ENCODE measurements at regions not wholly inside any gene's neighbourhood (a gene's known extent, or its start where the extent isn't known, plus 50 kb on each side); places are given as distances from the start of the nearest gene placed in this dataset.
A peak's percentile ranks its signal among the peaks of the same experiment; 100 is the strongest.
"Not testable (repeated sequence)": the region's sequence is repeated elsewhere in the genome, so short reads cannot be mapped to it uniquely, and the experiment has no call there.

- Histone ChIP-seq H2AFZ (peak overlapping the region; percentile 59), H3K9ac (no peak overlapping the region), H3K4me1 (peaks cover 18% of the 10 kb centered on the region), H3K4me3 (ENCODE audit: low read depth, low read length) (no peak overlapping the region), H3K27me3 (ENCODE audit: control insufficient read depth, insufficient read depth, low read length) (no peaks in the 10 kb centered on the region), H3K79me2 (no peaks in the 10 kb centered on the region), H3K9me3 (ENCODE audit: control insufficient read depth, low read length) (no peaks in the 10 kb centered on the region), H3K4me2 (ENCODE audit: low read length) (no peak overlapping the region), H3K36me3 (ENCODE audit: control insufficient read depth, insufficient read depth, low read length) (no peaks in the 10 kb centered on the region), H3K27ac (peak overlapping the region; percentile 40)
- no peak for TF ChIP-seq CTCF (IDR thresholded peaks at IDR 0.05)
Measured at GRCh38 chr10:34905200-34905927, 90.3 kb upstream of the PARD3 start.

DNA sequence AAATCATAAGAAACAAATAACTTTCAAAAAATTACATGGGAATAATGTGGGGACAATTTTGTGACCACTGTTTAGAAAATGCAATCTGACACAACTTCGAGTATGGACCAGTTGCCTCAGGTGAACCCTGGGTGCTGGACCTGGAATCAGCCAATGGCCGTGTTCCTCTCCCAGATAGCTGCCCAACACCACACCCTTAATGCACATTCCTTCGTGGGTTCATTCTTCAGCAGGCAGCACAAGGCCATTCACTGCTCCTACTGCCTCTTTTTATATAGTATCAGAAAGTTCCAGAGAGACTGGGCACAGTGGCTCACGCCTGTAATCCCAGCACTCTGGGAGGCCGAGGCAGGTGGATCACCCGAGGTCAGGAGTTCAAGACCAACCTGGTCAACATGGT lies 89.1 kb upstream of the PARD3 start:
- TF ChIP-seq CTCF (IDR thresholded peaks at IDR 0.05) = no peak
- H3K4me2 ChIP-seq (ENCODE audit: low read length) = no peak overlapping the region
- no peak overlapping the region for H3K27ac ChIP-seq
- no peaks in the 10 kb centered on the region for H3K27me3 ChIP-seq (ENCODE audit: control insufficient read depth, insufficient read depth, low read length)
- H3K9me3 ChIP-seq (ENCODE audit: control insufficient read depth, low read length) = no peaks in the 10 kb centered on the region
- no peaks in the 10 kb centered on the region for H3K36me3 ChIP-seq (ENCODE audit: control insufficient read depth, insufficient read depth, low read length)
- no peaks in the 10 kb centered on the region for H3K79me2 ChIP-seq
- no peak overlapping the region for H3K9ac ChIP-seq
- no peak overlapping the region for H2AFZ ChIP-seq
- no peak overlapping the region for H3K4me3 ChIP-seq (ENCODE audit: low read depth, low read length)
- peaks cover 18% of the 10 kb centered on the region for H3K4me1 ChIP-seq

DNA sequence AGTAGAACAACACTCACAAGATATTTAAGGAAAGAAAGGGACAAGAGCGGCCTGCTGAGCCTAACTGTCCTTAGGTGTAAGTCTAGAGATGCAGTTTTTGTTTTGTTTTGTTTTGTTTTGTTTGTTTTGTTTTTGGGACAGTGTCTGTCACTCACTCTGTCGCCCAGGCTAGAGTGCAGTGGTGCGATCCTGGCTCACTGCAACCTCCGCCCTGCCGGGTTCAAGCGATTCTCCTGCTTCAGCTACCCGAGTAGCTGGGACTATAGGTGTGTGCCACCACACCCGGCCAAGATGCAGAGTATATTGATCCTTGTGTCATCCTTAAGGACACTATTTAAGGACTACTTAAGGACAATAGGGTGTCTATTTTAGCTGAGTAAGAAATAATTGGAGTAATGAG lies 84.1 kb upstream of the PARD3 start:
- Histone ChIP-seq H3K27me3 (ENCODE audit: control insufficient read depth, insufficient read depth, low read length) (no peaks in the 10 kb centered on the region), H3K9ac (no peak overlapping the region), H3K4me3 (ENCODE audit: low read depth, low read length) (no peak overlapping the region), H2AFZ (no peak overlapping the region), H3K4me1 (no peaks in the 10 kb centered on the region), H3K79me2 (no peaks in the 10 kb centered on the region), H3K27ac (no peak overlapping the region), H3K4me2 (ENCODE audit: low read length) (no peak overlapping the region), H3K9me3 (ENCODE audit: control insufficient read depth, low read length) (no peaks in the 10 kb centered on the region), H3K36me3 (ENCODE audit: control insufficient read depth, insufficient read depth, low read length) (no peaks in the 10 kb centered on the region)
- TF ChIP-seq CTCF (IDR thresholded peaks at IDR 0.05) = no peak

GRCh38 chr10:34895977-34896376 lies 80.9 kb upstream of the PARD3 start:
- H3K36me3 ChIP-seq (ENCODE audit: control insufficient read depth, insufficient read depth, low read length) = no peaks in the 10 kb centered on the region
- H2AFZ ChIP-seq = no peak overlapping the region
- H3K4me3 ChIP-seq (ENCODE audit: low read depth, low read length) = no peak overlapping the region
- no peaks in the 10 kb centered on the region for H3K4me1 ChIP-seq
- no peak overlapping the region for H3K27ac ChIP-seq
- no peak overlapping the region for H3K9ac ChIP-seq
- no peaks in the 10 kb centered on the region for H3K27me3 ChIP-seq (ENCODE audit: control insufficient read depth, insufficient read depth, low read length)
- TF ChIP-seq CTCF (IDR thresholded peaks at IDR 0.05) = no peak
- no peak overlapping the region for H3K4me2 ChIP-seq (ENCODE audit: low read length)
- no peaks in the 10 kb centered on the region for H3K9me3 ChIP-seq (ENCODE audit: control insufficient read depth, low read length)
- H3K79me2 ChIP-seq = no peaks in the 10 kb centered on the region

- not testable (repeated sequence) for H3K4me2 ChIP-seq (ENCODE audit: low read length); H3K9me3 ChIP-seq (ENCODE audit: control insufficient read depth, low read length)
Measured at GRCh38 chr10:34895046-34895445, 80.0 kb upstream of the PARD3 start.

GRCh38 chr10:34892521-34892920 lies 77.4 kb upstream of the PARD3 start:
- H3K36me3 ChIP-seq (ENCODE audit: control insufficient read depth, insufficient read depth, low read length); H3K27ac ChIP-seq; H3K79me2 ChIP-seq; H3K4me3 ChIP-seq (ENCODE audit: low read depth, low read length); H3K27me3 ChIP-seq (ENCODE audit: control insufficient read depth, insufficient read depth, low read length); H3K4me2 ChIP-seq (ENCODE audit: low read length); H3K4me1 ChIP-seq; H2AFZ ChIP-seq; H3K9ac ChIP-seq; H3K9me3 ChIP-seq (ENCODE audit: control insufficient read depth, low read length): not testable (repeated sequence)

More at GRCh38 chr10:34895046-34895445, 80.0 kb upstream of the PARD3 start:
- H3K4me3 ChIP-seq (ENCODE audit: low read depth, low read length); H3K4me1 ChIP-seq; H3K36me3 ChIP-seq (ENCODE audit: control insufficient read depth, insufficient read depth, low read length); H3K27ac ChIP-seq; H3K9ac ChIP-seq; H2AFZ ChIP-seq; H3K79me2 ChIP-seq; H3K27me3 ChIP-seq (ENCODE audit: control insufficient read depth, insufficient read depth, low read length): not testable (repeated sequence)
